ENCODE measurements at regions not wholly inside any gene's neighbourhood (a gene's known extent, or its start where the extent isn't known, plus 50 kb on each side); places are given as distances from the start of the nearest gene placed in this dataset.

DNA sequence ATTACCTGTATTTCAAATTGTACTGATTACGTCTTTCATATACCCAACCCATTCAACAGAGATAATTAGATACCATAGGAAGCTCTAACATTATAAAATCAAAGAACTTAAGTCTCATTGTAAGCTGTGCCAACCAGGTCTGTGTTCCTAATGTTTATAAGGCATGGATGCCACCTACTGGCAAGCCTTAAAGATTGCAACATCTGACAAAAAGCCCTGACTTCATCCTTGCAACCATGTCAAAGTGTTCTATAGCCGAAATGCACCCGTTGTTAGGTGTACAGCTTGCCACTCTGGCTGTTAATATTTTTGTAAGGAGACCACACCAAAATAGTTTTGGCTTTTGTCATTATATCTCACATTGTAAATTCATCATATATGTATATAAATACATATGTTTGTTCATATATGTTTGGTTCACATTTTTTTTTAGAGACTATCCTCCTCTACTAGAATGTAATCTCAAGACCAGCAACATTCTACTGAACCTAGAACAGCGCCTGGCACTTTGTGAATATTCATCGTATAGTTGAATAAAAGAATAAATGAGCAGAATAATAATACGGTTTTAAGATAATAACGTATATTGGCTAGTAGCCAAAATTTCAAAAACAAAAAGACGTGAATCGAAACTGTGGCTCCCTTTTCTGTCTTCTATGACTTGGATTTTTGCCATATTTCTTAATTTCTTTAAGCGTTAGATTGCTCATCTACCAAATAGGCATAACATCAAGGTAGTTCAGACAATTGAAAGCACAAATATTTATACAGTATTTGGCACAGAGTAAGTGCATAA is 258.1 kb downstream of the TBL1XR1 start:
- intact Hi-C loops (cut with DNase I) = loop anchor here in 7 of 10 donors (1.0 to 10.0 kb wide), 6 partner anchors 62 to 424 kb away; no protein-coding TSS in a partner anchor
- H3K36me3 ChIP-seq = no peaks in the 10 kb centered on the region
- WGBS, 2 donors = 27 to 33% methylated on average over 10 of the region's 10 CpGs
- H3K4me1 ChIP-seq = peaks cover 0 to 5% (median 0%) of the 10 kb centered on the region in 9 donors
- H3K9me3 ChIP-seq = no peaks in the 10 kb centered on the region
- TF ChIP-seq, protein P1, sequence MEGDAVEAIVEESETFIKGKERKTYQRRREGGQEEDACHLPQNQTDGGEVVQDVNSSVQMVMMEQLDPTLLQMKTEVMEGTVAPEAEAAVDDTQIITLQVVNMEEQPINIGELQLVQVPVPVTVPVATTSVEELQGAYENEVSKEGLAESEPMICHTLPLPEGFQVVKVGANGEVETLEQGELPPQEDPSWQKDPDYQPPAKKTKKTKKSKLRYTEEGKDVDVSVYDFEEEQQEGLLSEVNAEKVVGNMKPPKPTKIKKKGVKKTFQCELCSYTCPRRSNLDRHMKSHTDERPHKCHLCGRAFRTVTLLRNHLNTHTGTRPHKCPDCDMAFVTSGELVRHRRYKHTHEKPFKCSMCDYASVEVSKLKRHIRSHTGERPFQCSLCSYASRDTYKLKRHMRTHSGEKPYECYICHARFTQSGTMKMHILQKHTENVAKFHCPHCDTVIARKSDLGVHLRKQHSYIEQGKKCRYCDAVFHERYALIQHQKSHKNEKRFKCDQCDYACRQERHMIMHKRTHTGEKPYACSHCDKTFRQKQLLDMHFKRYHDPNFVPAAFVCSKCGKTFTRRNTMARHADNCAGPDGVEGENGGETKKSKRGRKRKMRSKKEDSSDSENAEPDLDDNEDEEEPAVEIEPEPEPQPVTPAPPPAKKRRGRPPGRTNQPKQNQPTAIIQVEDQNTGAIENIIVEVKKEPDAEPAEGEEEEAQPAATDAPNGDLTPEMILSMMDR (IDR thresholded peaks at IDR 0.05) = peak; percentile 58 to 85 (median 76)
- peak in 1 of 2 donors; percentile 36 for DNase-seq
- H3K27ac ChIP-seq = no peak overlapping the region
- no peak overlapping the region for H3K4me3 ChIP-seq
- H3K27me3 ChIP-seq = no peaks in the 10 kb centered on the region
- peak in 7 of 8 donors; percentile 68 to 82 (median 76) for ATAC-seq

DNA sequence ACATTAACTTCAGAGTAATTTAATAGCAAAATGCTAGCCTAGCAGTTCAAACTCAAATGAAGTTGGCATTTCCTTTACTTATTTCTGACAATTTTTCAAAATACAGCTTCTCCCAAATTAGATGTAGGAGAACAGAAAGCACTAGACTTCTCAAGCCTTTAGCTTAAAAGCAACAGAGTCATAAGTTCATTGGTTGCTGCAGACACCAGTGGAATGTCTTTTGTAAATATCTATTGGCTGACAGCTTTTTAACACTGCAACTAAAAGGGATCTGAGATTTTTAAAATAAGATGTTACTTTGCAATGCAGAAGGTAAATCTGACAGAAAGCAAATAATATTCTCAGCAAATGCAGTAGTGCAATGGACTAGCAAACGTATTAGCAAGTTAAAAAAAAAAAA is 259.3 kb downstream of the TBL1XR1 start:
- intact Hi-C loops (cut with DNase I) = loop anchor here in 6 of 10 donors (2.0 to 10.0 kb wide), 5 partner anchors 61 to 423 kb away; no protein-coding TSS in a partner anchor
- no peak overlapping the region for H3K4me3 ChIP-seq
- TF ChIP-seq, protein P1 (IDR thresholded peaks at IDR 0.05) = no peak
- DNase-seq = no peak
- H3K4me1 ChIP-seq = peaks cover 0 to 5% (median 0%) of the 10 kb centered on the region in 9 donors
- no peaks in the 10 kb centered on the region for H3K9me3 ChIP-seq
- WGBS, 2 donors = 84 to 94% methylated on average over 1 of the region's 1 CpG
- no peak for ATAC-seq
- H3K27me3 ChIP-seq = no peaks in the 10 kb centered on the region
- H3K36me3 ChIP-seq = no peaks in the 10 kb centered on the region
- H3K27ac ChIP-seq = no peak overlapping the region

DNA sequence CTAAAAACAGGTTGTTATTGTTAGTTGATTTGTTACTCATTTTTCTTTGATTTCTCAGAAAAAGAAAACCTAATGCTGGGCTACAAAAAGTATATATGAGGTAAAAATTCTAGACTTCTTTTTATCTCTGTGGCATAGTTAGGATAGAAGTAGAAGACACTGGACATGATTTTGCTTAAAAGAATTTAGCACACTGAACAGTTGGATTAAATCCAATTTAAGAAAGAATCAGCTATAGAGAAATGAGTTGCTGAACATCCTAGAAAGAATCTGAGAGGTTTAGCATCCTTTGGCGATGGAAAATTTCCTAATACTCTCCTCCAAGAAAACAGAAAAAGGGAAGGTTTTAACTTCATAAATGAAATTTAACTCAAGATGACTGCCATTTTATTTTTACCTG is 259.7 kb downstream of the TBL1XR1 start:
- H3K9me3 ChIP-seq = no peaks in the 10 kb centered on the region
- H3K4me1 ChIP-seq = peaks cover 0 to 5% (median 0%) of the 10 kb centered on the region in 9 donors
- H3K36me3 ChIP-seq = no peaks in the 10 kb centered on the region
- no peak for ATAC-seq
- H3K27ac ChIP-seq = no peak overlapping the region
- TF ChIP-seq, protein P1 (IDR thresholded peaks at IDR 0.05) = no peak
- no peak for DNase-seq
- intact Hi-C loops (cut with DNase I) = loop anchor here in 4 of 10 donors (5.0 to 10.0 kb wide), 4 partner anchors 60 to 423 kb away; no protein-coding TSS in a partner anchor
- whole genome bisulfite sequencing, 2 donors = 82 to 83% methylated on average over 1 of the region's 1 CpG
- H3K4me3 ChIP-seq = no peak overlapping the region
- H3K27me3 ChIP-seq = no peaks in the 10 kb centered on the region

DNA sequence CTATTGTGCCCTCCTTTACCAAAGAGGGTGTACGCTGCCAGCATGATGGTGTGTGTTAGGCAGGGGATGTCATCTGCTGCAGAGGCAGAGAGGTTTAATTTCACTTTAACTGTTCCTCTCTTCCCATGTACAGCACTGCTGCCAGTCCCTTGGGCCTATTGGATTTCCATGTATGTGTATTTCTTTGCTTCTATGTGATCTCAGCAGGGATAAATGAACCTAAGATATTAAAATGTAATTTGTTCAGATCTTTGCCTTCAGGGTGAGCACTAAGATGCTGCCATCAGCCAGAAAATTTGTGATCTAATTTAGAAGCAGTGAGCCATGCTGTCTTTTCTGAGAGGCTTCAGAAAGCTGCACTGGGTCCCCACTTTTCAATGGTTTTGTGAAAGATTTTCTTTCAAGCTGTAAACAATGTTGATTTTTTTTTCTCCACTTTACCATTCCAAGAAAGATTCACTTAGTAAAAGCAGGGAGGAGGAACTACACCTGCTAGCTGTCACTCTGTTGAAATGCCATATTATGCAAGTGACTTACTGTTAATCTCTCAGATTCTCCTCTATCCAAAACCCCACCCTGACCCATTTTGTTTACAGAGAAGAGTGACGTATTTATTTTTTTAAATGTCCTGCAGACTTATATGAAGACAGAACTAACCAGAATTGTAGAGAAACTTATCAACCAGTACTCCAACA is 261.9 kb downstream of the TBL1XR1 start:
- no peak for ATAC-seq
- TF ChIP-seq, protein P1 (IDR thresholded peaks at IDR 0.05) = no peak

More for the DNA sequence above, 261.9 kb downstream of the TBL1XR1 start:
- no peak for DNase-seq
- Histone ChIP-seq H3K36me3 (no peaks in the 10 kb centered on the region), H3K4me1 (peaks cover 0 to 5% (median 0%) of the 10 kb centered on the region in 9 donors), H3K27me3 (no peaks in the 10 kb centered on the region), H3K9me3 (no peaks in the 10 kb centered on the region), H3K4me3 (no peak overlapping the region), H3K27ac (no peak overlapping the region)
- intact Hi-C loops (cut with DNase I) = loop anchor here in 4 of 10 donors (5.0 to 10.0 kb wide), 4 partner anchors 58 to 421 kb away; no protein-coding TSS in a partner anchor
- WGBS, 2 donors = 93 to 95% methylated on average over 2 of the region's 2 CpGs

Measured in heart right ventricle (tissue), 16 donors.